PC-9 (cell line): ENCODE measurements at regions not wholly inside any gene's neighbourhood (a gene's known extent, or its start where the extent isn't known, plus 50 kb on each side); places are given as distances from the start of the nearest gene placed in this dataset.

Experiments used
- BruUV-seq: library from RNA; stranded (reverse); fragments of 400-500 nt; replicated peaks from 2 replicates; lab custom pipeline; 2021; lab: Mats Ljungman, UMichigan
- CTCF ChIA-PET: fragments of 300-600 bp; sonication (Branson Sonifier 250); formaldehyde crosslinking; loops from one replicate; lab custom pipeline; 2022; ENCODE audit warnings: antibody characterized with exemption; lab: Charles Lee
- POLR2A ChIA-PET: fragments of 300-600 bp; sonication (Branson Sonifier 250); formaldehyde crosslinking; loops from one replicate; lab custom pipeline; 2022; ENCODE audit warnings: antibody characterized with exemption; ENCODE audit not compliant: unreplicated experiment; lab: Charles Lee
- DNase-seq, 2 experiments: peaks; one replicate each; pipeline versions ENCODE4 v3.0.0 to v3.0.0-alpha.2; 2015 to 2022; ENCODE audit warnings: mixed read lengths in 1 of 2
- H2AFZ ChIP-seq: fragments of 200-600 bp; sonication (generic); 2 replicates; pipeline ENCODE4 v1.8.1; 2017; ENCODE audit warnings: antibody characterized with exemption
- H3F3A ChIP-seq: fragments of 200-600 bp; sonication (generic); 2 replicates; pipeline ENCODE4 v1.8.1; 2017; ENCODE audit warnings: antibody characterized with exemption, mild to moderate bottlenecking, low read depth; ENCODE audit not compliant: insufficient read depth
- H3K27ac ChIP-seq: fragments of 200-600 bp; sonication (generic); 2 replicates; pipeline ENCODE4 v1.6.1; 2016; ENCODE audit warnings: mixed run types
- H3K27me3 ChIP-seq: fragments of 200-600 bp; sonication (generic); 2 replicates; pipeline ENCODE4 v1.6.1; 2016; ENCODE audit warnings: low read depth, mixed run types; ENCODE audit not compliant: insufficient read depth
- H3K36me3 ChIP-seq: fragments of 200-600 bp; sonication (generic); 2 replicates; pipeline ENCODE4 v1.6.1; 2016; ENCODE audit warnings: low read depth, mixed run types
- H3K4me1 ChIP-seq: fragments of 200-600 bp; sonication (generic); replicated peaks from 2 replicates; pipeline ENCODE4 v1.6.1; 2016; ENCODE audit warnings: mixed run types; ENCODE audit not compliant: insufficient read depth
- H3K4me2 ChIP-seq: fragments of 200-600 bp; sonication (generic); 2 replicates; pipeline ENCODE4 v1.6.1; 2017; ENCODE audit warnings: mixed run types
- H3K4me3 ChIP-seq: fragments of 200-600 bp; sonication (generic); 2 replicates; pipeline ENCODE4 v1.6.1; 2016; ENCODE audit warnings: mixed run types
- H3K79me2 ChIP-seq: fragments of 200-600 bp; sonication (generic); 2 replicates; pipeline ENCODE4 v1.6.1; 2017; ENCODE audit warnings: low read depth, mixed run types
- H3K9me2 ChIP-seq: fragments of 200-600 bp; sonication (generic); 2 replicates; pipeline ENCODE4 v1.8.1; 2017; ENCODE audit warnings: mild to moderate bottlenecking; ENCODE audit not compliant: insufficient read depth
- H3K9me3 ChIP-seq: fragments of 200-600 bp; sonication (generic); 2 replicates; pipeline ENCODE4 v1.8.1; 2016; ENCODE audit warnings: low read depth; ENCODE audit not compliant: insufficient read depth
- H4K20me1 ChIP-seq: fragments of 200-600 bp; sonication (generic); 2 replicates; pipeline ENCODE4 v1.8.1; 2017; ENCODE audit not compliant: insufficient read depth
- EZH2 ChIP-seq: fragments of 200-600 bp; sonication (generic); IDR thresholded peaks from 2 replicates; pipeline ENCODE4 v1.8.0; 2017; ENCODE audit warnings: antibody characterized with exemption, low read depth
- intact Hi-C: fragments of 100-400 bp; cut with micrococcal nuclease; formaldehyde crosslinking; loops from one replicate; pipeline ENCODE4 v1.10.0; 2022; ENCODE audit not compliant: unreplicated experiment
- TF ChIP-seq, protein P1 (sequence below): fragments of 200-600 bp; sonication (generic); conservative IDR thresholded peaks from 2 replicates; pipeline ENCODE4 v1.6.1; 2017; ENCODE audit warnings: mixed run types, antibody characterized with exemption, mild to moderate bottlenecking, moderate library complexity

DNA sequence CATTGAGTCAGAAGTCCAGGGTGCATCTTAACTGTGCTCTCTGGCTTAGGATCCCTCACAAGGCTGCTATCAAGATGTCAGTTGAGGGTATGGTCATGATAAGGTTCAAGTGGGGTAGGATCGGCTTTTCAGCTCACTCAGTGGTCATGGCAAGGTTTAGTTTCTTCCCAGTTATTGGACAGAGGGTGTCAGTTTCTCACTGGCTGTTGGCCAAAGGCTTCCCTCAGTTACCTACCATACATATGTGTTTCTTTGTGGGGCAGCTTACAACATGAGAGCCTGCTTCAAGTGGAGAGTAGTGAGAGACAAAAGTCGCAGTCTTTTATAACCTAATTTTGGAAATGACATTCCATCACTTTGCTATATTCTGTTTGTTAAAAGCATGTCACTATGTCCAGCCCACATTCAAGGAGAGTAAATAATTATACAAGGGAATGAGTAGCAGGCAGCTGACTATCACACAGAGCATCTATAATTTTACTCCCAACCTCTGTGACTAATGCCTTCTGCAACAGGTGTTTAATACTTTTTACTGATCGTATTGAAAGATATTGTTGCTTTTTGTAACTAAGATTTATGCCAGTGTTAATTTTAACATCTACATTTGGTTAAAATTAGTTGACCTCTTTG is 572.8 kb upstream of the FBXO33 start:
- ChIA-PET POLR2A (no interaction called here), CTCF (no interaction called here)
- Histone ChIP-seq H3K4me2 (no peak overlapping the region), H3K4me1 (no peaks in the 10 kb centered on the region), H3K9me2 (no peaks in the 10 kb centered on the region), H2AFZ (no peak overlapping the region), H3K27me3 (no peaks in the 10 kb centered on the region), H4K20me1 (no peaks in the 10 kb centered on the region), H3K79me2 (no peaks in the 10 kb centered on the region), H3F3A (no peaks in the 10 kb centered on the region), H3K9me3 (no peaks in the 10 kb centered on the region), H3K4me3 (no peak overlapping the region), H3K36me3 (no peaks in the 10 kb centered on the region), H3K27ac (no peak overlapping the region)
- intact Hi-C loops, result no loop called here
- no peak for DNase-seq
- no TSS peak for BruUV-seq
- TF ChIP-seq EZH2, result no peak
- TF ChIP-seq, protein P1, sequence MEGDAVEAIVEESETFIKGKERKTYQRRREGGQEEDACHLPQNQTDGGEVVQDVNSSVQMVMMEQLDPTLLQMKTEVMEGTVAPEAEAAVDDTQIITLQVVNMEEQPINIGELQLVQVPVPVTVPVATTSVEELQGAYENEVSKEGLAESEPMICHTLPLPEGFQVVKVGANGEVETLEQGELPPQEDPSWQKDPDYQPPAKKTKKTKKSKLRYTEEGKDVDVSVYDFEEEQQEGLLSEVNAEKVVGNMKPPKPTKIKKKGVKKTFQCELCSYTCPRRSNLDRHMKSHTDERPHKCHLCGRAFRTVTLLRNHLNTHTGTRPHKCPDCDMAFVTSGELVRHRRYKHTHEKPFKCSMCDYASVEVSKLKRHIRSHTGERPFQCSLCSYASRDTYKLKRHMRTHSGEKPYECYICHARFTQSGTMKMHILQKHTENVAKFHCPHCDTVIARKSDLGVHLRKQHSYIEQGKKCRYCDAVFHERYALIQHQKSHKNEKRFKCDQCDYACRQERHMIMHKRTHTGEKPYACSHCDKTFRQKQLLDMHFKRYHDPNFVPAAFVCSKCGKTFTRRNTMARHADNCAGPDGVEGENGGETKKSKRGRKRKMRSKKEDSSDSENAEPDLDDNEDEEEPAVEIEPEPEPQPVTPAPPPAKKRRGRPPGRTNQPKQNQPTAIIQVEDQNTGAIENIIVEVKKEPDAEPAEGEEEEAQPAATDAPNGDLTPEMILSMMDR, result no peak

DNA sequence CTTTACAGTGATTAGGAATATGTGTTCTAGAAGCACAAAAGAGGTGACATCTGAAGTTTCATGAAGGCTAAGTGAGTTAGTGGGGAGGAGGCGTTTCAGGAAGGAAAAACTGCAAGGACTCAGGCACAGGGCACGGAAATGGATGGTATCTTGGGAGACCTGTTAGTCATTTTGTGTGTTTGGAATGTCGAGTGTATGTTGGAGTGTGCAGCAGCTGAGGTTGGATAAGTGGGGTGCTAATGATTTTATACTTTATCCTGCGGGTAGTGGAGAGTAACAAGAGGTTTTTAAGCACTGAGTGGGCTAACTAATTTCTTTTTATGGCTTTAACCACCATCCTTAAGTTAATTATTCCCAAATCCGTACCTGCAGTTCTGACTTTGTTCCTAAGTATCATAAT is 571.5 kb upstream of the FBXO33 start:
- ChIA-PET POLR2A (no interaction called here), CTCF (interaction anchor here (0.6 kb wide), 1 partner anchor 414 kb away, joined by 3 read pairs; no protein-coding TSS in a partner anchor)
- Histone ChIP-seq H3K4me1 (no peaks in the 10 kb centered on the region), H3K4me3 (no peak overlapping the region), H3K36me3 (no peaks in the 10 kb centered on the region), H3K4me2 (no peak overlapping the region), H3K9me3 (no peaks in the 10 kb centered on the region), H3F3A (no peaks in the 10 kb centered on the region), H2AFZ (no peak overlapping the region), H3K9me2 (no peaks in the 10 kb centered on the region), H3K27ac (no peak overlapping the region), H3K27me3 (no peaks in the 10 kb centered on the region), H4K20me1 (no peaks in the 10 kb centered on the region), H3K79me2 (no peaks in the 10 kb centered on the region)
- intact Hi-C loops, result no loop called here
- no peak for DNase-seq
- TF ChIP-seq, protein P1, result no peak
- no peak for TF ChIP-seq EZH2
- no TSS peak for BruUV-seq

DNA sequence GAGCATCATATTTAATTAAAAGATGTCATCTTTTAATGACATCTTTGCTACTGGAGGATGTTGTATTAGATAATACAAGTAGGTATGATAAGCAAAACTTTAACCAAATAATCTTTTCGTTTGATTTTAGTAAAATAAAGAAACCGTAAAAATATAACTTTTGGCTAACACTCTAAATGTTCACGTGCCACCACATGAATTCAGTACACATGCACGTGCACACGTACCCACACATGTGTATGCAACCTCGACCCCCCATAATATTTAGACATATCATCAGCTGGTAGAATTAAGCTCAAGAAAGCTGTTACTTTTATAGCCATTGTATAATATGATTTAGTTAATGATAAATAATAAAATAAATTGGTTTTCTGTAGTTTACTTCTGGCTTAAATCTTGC is 566.6 kb upstream of the FBXO33 start:
- Histone ChIP-seq H3F3A (no peaks in the 10 kb centered on the region), H3K27ac (no peak overlapping the region), H3K36me3 (no peaks in the 10 kb centered on the region), H2AFZ (no peak overlapping the region), H3K9me3 (no peaks in the 10 kb centered on the region), H4K20me1 (no peaks in the 10 kb centered on the region), H3K79me2 (no peaks in the 10 kb centered on the region), H3K4me1 (no peaks in the 10 kb centered on the region), H3K9me2 (no peaks in the 10 kb centered on the region), H3K27me3 (no peaks in the 10 kb centered on the region), H3K4me2 (no peak overlapping the region), H3K4me3 (no peak overlapping the region)
- POLR2A ChIA-PET, result no interaction called here
- no TSS peak for BruUV-seq
- CTCF ChIA-PET, result no interaction called here
- intact Hi-C loops, result no loop called here
- TF ChIP-seq, protein P1, result no peak
- no peak for TF ChIP-seq EZH2
- DNase-seq, result no peak
